Activated CD8-positive, alpha-beta T cell treated with anti-CD3 and anti-CD28 coated beads for 36 hours (primary cell): ENCODE measurements at regions not wholly inside any gene's neighbourhood (a gene's known extent, or its start where the extent isn't known, plus 50 kb on each side); places are given as distances from the start of the nearest gene placed in this dataset.

Source experiments
- ATAC-seq: fragments of 200-7000 bp; cut with Tn5 transposase; one replicate; pipeline ENCODE4 v1.10.0; 2021; ENCODE audit warnings: mild to moderate bottlenecking, moderate library complexity
- CTCF ChIA-PET: fragments of 350-600 bp; sonication (Branson Sonifier 250); formaldehyde crosslinking; loops from one replicate; lab custom pipeline; 2021; ENCODE audit warnings: antibody characterized with exemption; lab: Charles Lee
- POLR2A ChIA-PET: fragments of 350-600 bp; sonication (Branson Sonifier 250); formaldehyde crosslinking; loops from one replicate; lab custom pipeline; 2021; ENCODE audit warnings: antibody characterized with exemption; lab: Charles Lee
- DNase-seq: peaks from one replicate; pipeline ENCODE4 v3.0.0-alpha.2; 2020
- H3K27ac Mint-ChIP-seq: one replicate; pipeline ENCODE4 v1.8.0; 2021; ENCODE audit warnings: mild to moderate bottlenecking, mixed read lengths
- H3K27me3 Mint-ChIP-seq: one replicate; pipeline ENCODE4 v1.8.0; 2021; ENCODE audit warnings: mixed read lengths
- H3K36me3 Mint-ChIP-seq: one replicate; pipeline ENCODE4 v1.8.0; 2021; ENCODE audit warnings: low read depth, mixed read lengths
- H3K4me1 Mint-ChIP-seq: one replicate; pipeline ENCODE4 v1.8.0; 2021; ENCODE audit warnings: low read depth, mixed read lengths
- H3K4me3 Mint-ChIP-seq: one replicate; pipeline ENCODE4 v1.8.0; 2021; ENCODE audit warnings: mild to moderate bottlenecking, moderate library complexity, mixed read lengths
- H3K9me3 Mint-ChIP-seq: one replicate; pipeline ENCODE4 v1.8.0; 2021; ENCODE audit warnings: mixed read lengths
- intact Hi-C: fragments of 100-400 bp; cut with micrococcal nuclease; formaldehyde crosslinking; loops from one replicate; pipeline ENCODE4 v1.10.0; 2022
- TF ChIP-seq, protein P1 (sequence below): fragments of 200-600 bp; IDR thresholded peaks from one replicate; pipeline ENCODE4 v1.8.0; 2022; ENCODE audit warnings: antibody characterized with exemption, mild to moderate bottlenecking

DNA sequence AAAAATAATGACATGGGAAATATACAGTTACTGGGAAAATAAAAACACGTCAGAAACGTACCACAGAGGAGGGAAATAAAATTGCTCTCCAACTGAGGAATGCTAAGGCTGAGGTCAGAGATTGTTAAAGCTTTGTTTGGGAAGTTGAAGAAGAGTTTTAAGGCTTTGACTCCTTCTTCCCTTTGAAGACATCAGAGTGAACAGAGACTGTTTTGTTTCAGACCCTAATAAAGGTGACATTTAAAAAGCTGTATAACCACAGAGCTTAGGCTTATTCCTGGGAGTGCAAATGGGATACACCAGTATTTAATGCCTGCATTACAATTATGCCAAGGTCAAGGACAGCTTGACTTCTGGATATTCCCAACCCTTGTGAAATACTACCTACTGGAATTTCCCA is 102.8 kb downstream of the TRIML1 start:
- DNase-seq (no peak), ATAC-seq (no peak)
- Mint-ChIP-seq H3K36me3 (no peaks in the 10 kb centered on the region), H3K4me1 (no peaks in the 10 kb centered on the region), H3K27me3 (no peaks in the 10 kb centered on the region), H3K4me3 (no peak overlapping the region), H3K27ac (no peak overlapping the region), H3K9me3 (peaks cover 4% of the 10 kb centered on the region)
- ChIA-PET POLR2A (no interaction called here), CTCF (no interaction called here)
- intact Hi-C loops, result no loop called here
- TF ChIP-seq, protein P1, sequence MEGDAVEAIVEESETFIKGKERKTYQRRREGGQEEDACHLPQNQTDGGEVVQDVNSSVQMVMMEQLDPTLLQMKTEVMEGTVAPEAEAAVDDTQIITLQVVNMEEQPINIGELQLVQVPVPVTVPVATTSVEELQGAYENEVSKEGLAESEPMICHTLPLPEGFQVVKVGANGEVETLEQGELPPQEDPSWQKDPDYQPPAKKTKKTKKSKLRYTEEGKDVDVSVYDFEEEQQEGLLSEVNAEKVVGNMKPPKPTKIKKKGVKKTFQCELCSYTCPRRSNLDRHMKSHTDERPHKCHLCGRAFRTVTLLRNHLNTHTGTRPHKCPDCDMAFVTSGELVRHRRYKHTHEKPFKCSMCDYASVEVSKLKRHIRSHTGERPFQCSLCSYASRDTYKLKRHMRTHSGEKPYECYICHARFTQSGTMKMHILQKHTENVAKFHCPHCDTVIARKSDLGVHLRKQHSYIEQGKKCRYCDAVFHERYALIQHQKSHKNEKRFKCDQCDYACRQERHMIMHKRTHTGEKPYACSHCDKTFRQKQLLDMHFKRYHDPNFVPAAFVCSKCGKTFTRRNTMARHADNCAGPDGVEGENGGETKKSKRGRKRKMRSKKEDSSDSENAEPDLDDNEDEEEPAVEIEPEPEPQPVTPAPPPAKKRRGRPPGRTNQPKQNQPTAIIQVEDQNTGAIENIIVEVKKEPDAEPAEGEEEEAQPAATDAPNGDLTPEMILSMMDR, result no peak

DNA sequence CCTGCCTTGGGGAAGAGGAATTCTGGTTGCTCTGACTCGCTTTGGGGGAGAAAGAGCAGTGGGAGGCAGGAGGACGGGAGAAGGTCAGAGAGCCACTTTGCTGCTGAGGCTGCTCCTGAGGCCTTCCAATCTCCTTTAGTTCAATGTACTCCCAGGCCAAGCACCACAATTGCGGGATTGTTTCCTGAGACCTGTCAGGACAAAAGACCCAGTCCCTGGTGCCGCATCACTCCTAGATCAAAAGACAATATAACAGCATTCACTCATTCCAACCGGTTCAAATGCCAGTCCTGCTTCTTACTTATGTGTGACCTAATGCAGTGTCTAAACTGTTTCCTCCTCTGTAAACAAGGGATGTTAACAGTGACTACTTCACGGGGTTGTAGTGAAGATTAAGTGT is 106.4 kb downstream of the TRIML1 start:
- Mint-ChIP-seq H3K36me3 (no peaks in the 10 kb centered on the region), H3K4me3 (no peak overlapping the region), H3K9me3 (peaks cover 2% of the 10 kb centered on the region), H3K27ac (no peak overlapping the region), H3K4me1 (no peaks in the 10 kb centered on the region), H3K27me3 (no peaks in the 10 kb centered on the region)
- DNase-seq (no peak), ATAC-seq (no peak)
- intact Hi-C loops, result no loop called here
- POLR2A ChIA-PET, result no interaction called here
- CTCF ChIA-PET, result no interaction called here
- TF ChIP-seq, protein P1, result no peak

DNA sequence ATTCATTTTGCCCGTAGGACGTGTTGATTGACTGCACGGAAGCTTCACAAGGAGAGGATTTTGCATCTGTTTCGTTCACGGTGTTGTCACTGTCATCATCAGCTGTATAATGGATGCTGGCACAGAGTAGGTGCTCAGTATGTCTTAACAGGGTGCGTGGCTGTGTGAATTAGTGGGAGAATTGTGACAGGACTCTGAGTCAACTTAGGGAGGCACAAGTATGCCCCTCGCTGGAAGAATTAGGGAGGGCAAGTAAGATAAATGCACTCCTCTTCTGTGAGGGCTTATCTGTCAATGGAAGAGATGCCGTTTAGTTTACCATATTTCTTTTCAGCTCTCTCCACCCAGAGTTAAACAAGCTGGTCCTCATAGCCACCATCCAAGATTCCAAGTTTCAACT is 107.2 kb downstream of the TRIML1 start:
- ChIA-PET POLR2A (no interaction called here), CTCF (interaction anchor here (0.6 kb wide), 1 partner anchor 112 kb away, joined by 3 read pairs; no protein-coding TSS in a partner anchor)
- ATAC-seq (no peak), DNase-seq (no peak)
- H3K27me3 Mint-ChIP-seq, result no peaks in the 10 kb centered on the region
- intact Hi-C loops, result no loop called here
- no peaks in the 10 kb centered on the region for H3K4me1 Mint-ChIP-seq
- peaks cover 2% of the 10 kb centered on the region for H3K9me3 Mint-ChIP-seq
- TF ChIP-seq, protein P1, result no peak
- H3K36me3 Mint-ChIP-seq, result no peaks in the 10 kb centered on the region
- H3K27ac Mint-ChIP-seq, result no peak overlapping the region
- no peak overlapping the region for H3K4me3 Mint-ChIP-seq

DNA sequence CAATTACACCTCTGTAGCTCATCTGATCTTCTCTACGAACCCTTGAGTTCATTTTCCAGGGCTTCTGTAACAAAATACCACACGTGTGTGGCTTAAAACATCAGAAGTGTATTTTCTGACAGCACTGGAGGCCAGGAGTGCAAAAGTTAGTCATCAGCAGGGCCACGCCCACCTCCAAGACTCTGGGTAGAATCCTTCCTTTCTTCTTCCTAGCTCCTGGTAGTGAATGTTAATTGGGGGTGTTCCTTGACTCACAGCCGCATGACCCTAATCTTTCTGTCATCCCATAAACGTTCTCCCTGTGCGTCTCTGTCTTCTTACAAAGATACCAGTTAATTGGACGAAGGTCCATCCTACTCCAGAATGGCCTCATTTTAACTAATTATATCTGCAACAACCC is 115.0 kb downstream of the TRIML1 start:
- ATAC-seq, result no peak
- no peak for DNase-seq
- ChIA-PET POLR2A (no interaction called here), CTCF (no interaction called here)
- no peak overlapping the region for H3K4me3 Mint-ChIP-seq
- H3K9me3 Mint-ChIP-seq, result peaks cover 4% of the 10 kb centered on the region
- no peaks in the 10 kb centered on the region for H3K36me3 Mint-ChIP-seq
- no peaks in the 10 kb centered on the region for H3K27me3 Mint-ChIP-seq
- no peak overlapping the region for H3K27ac Mint-ChIP-seq
- no peaks in the 10 kb centered on the region for H3K4me1 Mint-ChIP-seq
- TF ChIP-seq, protein P1, result no peak
- intact Hi-C loops, result no loop called here

DNA sequence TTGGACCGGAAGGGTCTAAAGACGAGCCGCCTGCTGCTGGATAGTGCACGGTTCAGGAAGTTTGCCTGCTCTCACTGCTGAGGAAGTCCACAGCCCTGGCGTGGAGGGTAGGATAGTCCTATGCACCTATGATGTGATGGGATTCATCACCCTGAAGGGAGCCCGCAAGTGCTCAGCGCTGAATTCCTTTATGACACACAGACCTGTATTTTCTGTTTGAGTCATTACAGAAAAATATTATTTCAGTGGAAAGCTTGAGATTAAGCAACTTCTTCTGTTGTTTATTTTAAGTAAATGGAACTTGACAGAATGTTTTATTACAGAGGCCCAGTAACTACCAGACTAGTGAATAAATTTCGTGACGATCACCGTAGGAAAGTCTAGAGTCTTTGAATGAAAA is 123.2 kb downstream of the TRIML1 start:
- CTCF ChIA-PET, result no interaction called here

More for the DNA sequence above, 123.2 kb downstream of the TRIML1 start:
- no peaks in the 10 kb centered on the region for H3K4me1 Mint-ChIP-seq
- DNase-seq (no peak), ATAC-seq (no peak)
- no peak overlapping the region for H3K27ac Mint-ChIP-seq
- no peaks in the 10 kb centered on the region for H3K36me3 Mint-ChIP-seq
- H3K27me3 Mint-ChIP-seq, result no peaks in the 10 kb centered on the region
- intact Hi-C loops, result no loop called here
- H3K4me3 Mint-ChIP-seq, result no peak overlapping the region
- H3K9me3 Mint-ChIP-seq, result peaks cover 7% of the 10 kb centered on the region
- POLR2A ChIA-PET, result no interaction called here
- TF ChIP-seq, protein P1, result no peak
